Endothelial cell (in vitro differentiated cells): ENCODE measurements at regions not wholly inside any gene's neighbourhood (a gene's known extent, or its start where the extent isn't known, plus 50 kb on each side); places are given as distances from the start of the nearest gene placed in this dataset.

Source experiments
- DNase-seq: peaks from one replicate; pipeline ENCODE4 v3.0.0; 2021; ENCODE audit warnings: low spot score
- H3K27ac Mint-ChIP-seq: one replicate; pipeline ENCODE4 v1.8.0; 2021; ENCODE audit warnings: mixed read lengths, inconsistent platforms; ENCODE audit not compliant: unreplicated experiment
- H3K27me3 Mint-ChIP-seq: one replicate; pipeline ENCODE4 v1.8.0; 2021; ENCODE audit warnings: mild to moderate bottlenecking, moderate library complexity, mixed read lengths, inconsistent platforms; ENCODE audit not compliant: unreplicated experiment
- H3K36me3 Mint-ChIP-seq: one replicate; pipeline ENCODE4 v1.8.0; 2021; ENCODE audit warnings: mild to moderate bottlenecking, low read depth, mixed read lengths, inconsistent platforms; ENCODE audit not compliant: unreplicated experiment
- H3K4me1 Mint-ChIP-seq: one replicate; pipeline ENCODE4 v1.8.0; 2021; ENCODE audit warnings: mild to moderate bottlenecking, mixed read lengths, inconsistent platforms; ENCODE audit not compliant: unreplicated experiment
- H3K4me3 Mint-ChIP-seq: one replicate; pipeline ENCODE4 v1.8.0; 2021; ENCODE audit warnings: mild to moderate bottlenecking, mixed read lengths, inconsistent platforms; ENCODE audit not compliant: unreplicated experiment
- H3K9me3 Mint-ChIP-seq: one replicate; pipeline ENCODE4 v1.8.0; 2021; ENCODE audit warnings: mixed read lengths, inconsistent platforms; ENCODE audit not compliant: unreplicated experiment
- TF ChIP-seq, protein P1 (sequence below): fragments of 200-600 bp; sonication (generic); IDR thresholded peaks from one replicate; pipeline ENCODE4 v1.5.0; 2021; ENCODE audit warnings: antibody characterized with exemption; ENCODE audit not compliant: unreplicated experiment

DNA sequence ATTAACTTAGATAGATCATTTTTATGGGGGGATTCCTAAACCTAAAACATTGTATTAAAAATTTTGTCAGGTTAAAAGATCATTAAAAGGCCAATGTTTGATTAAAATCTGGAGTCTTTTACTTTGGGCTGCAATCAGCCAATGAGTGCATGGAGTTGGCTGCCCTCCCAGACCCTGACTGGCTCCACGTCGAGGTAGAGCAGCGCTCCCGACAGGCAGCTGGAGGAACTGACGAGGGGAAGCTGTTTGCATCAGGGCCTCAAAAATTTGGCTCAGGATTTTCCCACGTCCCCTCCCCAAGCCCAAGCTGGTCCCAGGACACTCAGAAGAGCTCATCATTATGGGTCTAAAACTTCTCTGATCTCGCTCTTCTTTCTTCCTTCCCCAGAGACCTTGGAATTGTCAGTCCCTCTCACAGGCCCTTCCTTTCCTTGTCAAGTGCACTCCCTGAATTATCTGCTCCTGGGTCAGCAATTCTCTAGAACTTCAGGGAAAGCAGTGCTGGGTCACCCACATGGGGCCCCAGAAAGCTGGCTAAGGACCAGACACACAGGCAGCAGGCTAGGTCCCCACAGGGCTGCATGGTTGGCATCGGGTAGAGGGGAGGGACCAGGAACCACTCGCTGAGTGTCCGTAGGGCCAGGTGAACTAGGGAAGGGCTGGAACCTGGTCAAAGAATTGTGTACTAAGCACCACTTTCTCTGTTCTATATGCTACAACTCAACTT, 119.6 kb upstream of the IGLL5 start:
- Mint-ChIP-seq H3K4me3 (no peak overlapping the region), H3K4me1 (peaks cover 2% of the 10 kb centered on the region), H3K27me3 (no peaks in the 10 kb centered on the region), H3K27ac (no peak overlapping the region), H3K36me3 (no peaks in the 10 kb centered on the region), H3K9me3 (no peaks in the 10 kb centered on the region)
- TF ChIP-seq, protein P1, sequence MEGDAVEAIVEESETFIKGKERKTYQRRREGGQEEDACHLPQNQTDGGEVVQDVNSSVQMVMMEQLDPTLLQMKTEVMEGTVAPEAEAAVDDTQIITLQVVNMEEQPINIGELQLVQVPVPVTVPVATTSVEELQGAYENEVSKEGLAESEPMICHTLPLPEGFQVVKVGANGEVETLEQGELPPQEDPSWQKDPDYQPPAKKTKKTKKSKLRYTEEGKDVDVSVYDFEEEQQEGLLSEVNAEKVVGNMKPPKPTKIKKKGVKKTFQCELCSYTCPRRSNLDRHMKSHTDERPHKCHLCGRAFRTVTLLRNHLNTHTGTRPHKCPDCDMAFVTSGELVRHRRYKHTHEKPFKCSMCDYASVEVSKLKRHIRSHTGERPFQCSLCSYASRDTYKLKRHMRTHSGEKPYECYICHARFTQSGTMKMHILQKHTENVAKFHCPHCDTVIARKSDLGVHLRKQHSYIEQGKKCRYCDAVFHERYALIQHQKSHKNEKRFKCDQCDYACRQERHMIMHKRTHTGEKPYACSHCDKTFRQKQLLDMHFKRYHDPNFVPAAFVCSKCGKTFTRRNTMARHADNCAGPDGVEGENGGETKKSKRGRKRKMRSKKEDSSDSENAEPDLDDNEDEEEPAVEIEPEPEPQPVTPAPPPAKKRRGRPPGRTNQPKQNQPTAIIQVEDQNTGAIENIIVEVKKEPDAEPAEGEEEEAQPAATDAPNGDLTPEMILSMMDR, result no peak
- no peak for DNase-seq

DNA sequence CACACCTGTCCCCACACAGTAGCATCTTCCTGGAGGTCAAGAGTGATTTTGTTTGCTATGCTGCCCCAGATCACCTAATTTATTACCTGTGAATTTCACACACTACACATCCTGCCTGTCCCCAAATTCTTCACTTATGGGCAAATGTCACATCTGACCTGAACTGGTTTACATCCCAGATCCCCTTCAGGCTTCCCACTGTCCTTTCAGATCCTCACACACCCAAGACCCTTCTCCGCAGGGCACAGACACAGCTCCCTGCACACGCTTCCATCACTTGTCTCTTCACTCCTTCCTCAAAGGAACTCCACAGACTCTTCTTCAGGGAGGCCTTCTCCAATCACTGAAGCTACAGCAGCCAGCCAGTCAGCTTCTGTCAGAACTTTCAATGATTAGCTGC, 118.7 kb upstream of the IGLL5 start:
- H3K9me3 Mint-ChIP-seq, result no peaks in the 10 kb centered on the region
- DNase-seq, result no peak
- no peaks in the 10 kb centered on the region for H3K27me3 Mint-ChIP-seq
- H3K27ac Mint-ChIP-seq, result no peak overlapping the region
- TF ChIP-seq, protein P1, result no peak
- H3K4me1 Mint-ChIP-seq, result peaks cover 2% of the 10 kb centered on the region
- no peaks in the 10 kb centered on the region for H3K36me3 Mint-ChIP-seq
- no peak overlapping the region for H3K4me3 Mint-ChIP-seq

DNA sequence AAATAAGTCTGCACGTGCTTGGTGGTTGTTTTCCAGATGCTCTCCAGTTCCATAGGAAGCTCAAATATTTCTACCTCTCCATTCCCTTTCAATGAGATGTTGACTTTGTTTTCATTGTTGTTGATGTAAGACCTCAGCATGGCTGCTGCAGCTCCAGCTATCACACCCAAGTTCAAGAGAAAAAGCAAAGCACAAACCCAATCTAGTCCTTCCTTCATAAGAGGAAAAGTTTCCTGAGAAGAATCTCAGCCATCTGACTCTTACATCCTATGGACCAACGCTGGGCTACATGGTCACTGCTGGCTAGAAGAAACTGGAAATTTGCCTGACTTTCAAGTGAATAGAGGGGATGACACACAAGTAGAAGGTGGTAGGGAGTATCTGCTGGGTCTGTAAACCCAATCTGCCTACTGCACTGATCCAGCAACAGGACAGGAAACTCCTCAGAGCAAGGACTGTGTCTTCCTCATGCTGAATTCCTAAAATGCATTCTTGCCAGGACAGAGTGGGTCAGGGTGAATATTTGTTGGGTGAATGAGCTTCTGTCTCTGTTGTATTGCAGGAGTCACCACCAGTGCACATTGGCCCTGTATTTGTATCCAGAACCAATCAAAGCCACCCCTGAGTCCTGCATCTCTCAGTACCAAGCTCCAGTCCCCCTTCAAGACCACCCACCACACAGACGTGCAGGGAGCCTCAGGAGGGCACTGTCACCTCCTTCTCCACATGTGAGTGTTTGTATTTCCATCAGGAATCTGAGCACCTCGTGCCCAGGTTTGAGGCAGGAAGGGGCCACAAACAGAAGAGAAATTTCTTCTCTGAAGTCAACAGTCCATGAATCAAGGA, 118.0 kb upstream of the IGLL5 start:
- no peak overlapping the region for H3K27ac Mint-ChIP-seq
- no peak for DNase-seq
- H3K36me3 Mint-ChIP-seq, result no peaks in the 10 kb centered on the region
- H3K4me3 Mint-ChIP-seq, result no peak overlapping the region
- TF ChIP-seq, protein P1, result no peak
- H3K27me3 Mint-ChIP-seq, result no peaks in the 10 kb centered on the region
- H3K9me3 Mint-ChIP-seq, result no peaks in the 10 kb centered on the region
- H3K4me1 Mint-ChIP-seq, result peaks cover 7% of the 10 kb centered on the region

DNA sequence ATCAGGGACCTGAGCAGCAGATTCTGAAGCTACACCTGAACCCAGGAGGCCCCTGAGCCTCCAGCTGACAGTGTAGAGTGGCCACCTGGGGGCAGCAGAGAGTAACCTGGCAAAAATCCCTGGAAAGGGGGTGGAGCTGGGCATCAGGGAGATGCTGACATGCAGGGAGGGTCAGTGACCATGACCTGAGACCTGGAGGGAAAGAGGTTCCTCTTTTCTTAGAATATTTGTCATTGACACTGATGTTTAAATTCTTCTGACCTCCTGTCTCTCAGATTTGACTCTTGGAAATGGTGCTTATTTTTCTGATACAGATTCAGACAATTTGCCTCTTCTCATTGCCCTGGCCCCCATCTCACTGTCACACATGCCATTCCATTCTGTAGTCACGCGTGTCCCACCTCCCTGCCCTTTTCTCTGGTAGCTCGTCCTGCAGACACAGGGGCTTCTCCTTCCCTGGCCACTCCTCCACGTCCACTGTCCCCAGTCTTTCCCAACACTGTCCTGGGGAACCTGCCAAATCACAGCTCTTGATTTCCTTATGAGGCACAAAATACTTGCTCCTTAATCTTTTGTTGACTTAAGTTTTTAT, 117.2 kb upstream of the IGLL5 start:
- Mint-ChIP-seq H3K27me3 (peaks cover 2% of the 10 kb centered on the region), H3K36me3 (no peaks in the 10 kb centered on the region), H3K4me3 (no peak overlapping the region), H3K9me3 (no peaks in the 10 kb centered on the region), H3K4me1 (peaks cover 13% of the 10 kb centered on the region), H3K27ac (no peak overlapping the region)
- DNase-seq, result peak; percentile 76
- TF ChIP-seq, protein P1, result peak; percentile 76
